ENCODE measurements at regions not wholly inside any gene's neighbourhood (a gene's known extent, or its start where the extent isn't known, plus 50 kb on each side); places are given as distances from the start of the nearest gene placed in this dataset.
"Not testable (repeated sequence)": the region's sequence is repeated elsewhere in the genome, so short reads cannot be mapped to it uniquely, and the experiment has no call there.

GRCh38 chr1:161454865-161455707 is 50.2 kb upstream of the FCGR2A start:
- H3K36me3 Mint-ChIP-seq; H3K9me3 Mint-ChIP-seq; DNase-seq (ENCODE audit: low spot score in 2 of 2); H3K27ac Mint-ChIP-seq: not testable (repeated sequence)
- ATAC-seq, result peak; percentile 34 to 42

DNA sequence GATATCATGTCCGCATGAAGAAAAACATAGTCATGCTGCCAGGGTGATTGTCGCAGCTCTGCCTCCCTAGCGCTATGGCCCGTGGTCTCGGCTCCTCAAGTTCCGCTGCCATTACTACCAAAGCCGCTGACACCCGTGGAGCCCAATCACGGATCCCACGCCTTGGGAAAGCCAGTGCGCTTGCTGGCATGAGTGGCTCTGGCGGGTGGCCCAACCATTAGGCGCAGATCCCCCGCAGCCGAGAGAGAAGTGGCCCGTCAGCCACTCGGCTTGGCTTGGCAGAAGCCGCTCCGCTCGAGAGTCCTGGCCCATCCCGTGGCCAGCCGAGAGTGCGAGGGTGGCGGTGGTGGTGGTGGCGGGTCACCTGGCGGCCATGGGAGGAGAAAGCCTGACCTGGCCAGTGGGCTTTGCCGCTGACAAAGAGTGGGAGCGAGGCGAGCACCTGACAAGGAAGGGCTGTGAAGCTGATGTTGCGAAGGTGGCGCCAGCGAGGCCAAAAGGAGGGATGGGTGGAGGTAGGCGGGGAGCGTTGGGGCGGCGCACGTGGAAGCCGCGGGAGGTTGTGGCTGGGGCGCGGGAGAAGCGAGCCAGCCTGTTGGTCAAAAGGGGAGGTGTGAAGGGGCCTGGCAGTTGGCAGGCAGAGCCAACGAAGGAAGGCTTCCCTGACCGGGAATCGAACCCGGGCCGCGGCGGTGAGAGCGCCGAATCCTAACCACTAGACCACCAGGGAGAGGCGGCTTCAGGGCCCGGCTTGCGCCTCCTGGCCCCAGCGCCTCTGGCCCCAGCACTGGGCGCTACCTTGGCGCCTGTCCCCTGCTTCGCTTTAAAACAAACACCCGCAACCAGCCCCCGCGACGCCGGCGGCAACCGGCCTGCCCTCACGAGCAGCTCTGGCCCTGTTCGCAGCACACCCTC is 51.0 kb upstream of the FCGR2A start:
- ATAC-seq (peak; percentile 77 to 81), DNase-seq (ENCODE audit: low spot score in 2 of 2) (peak in 1 of 2 donors; percentile 64)
- H3K9me3 Mint-ChIP-seq, H3K27ac Mint-ChIP-seq, H3K36me3 Mint-ChIP-seq: not testable (repeated sequence)

- DNase-seq (ENCODE audit: low spot score in 2 of 2); H3K36me3 Mint-ChIP-seq; ATAC-seq; H3K9me3 Mint-ChIP-seq; H3K27ac Mint-ChIP-seq: not testable (repeated sequence)
Observed at GRCh38 chr1:161451698-161452348, 53.4 kb upstream of the FCGR2A start.

GRCh38 chr1:161447760-161448332 is 57.4 kb upstream of the FCGR2A start:
- H3K36me3 Mint-ChIP-seq; DNase-seq (ENCODE audit: low spot score in 2 of 2); H3K27ac Mint-ChIP-seq; H3K9me3 Mint-ChIP-seq: not testable (repeated sequence)
- ATAC-seq, result peak; percentile 23 to 42

- H3K9me3 Mint-ChIP-seq; DNase-seq (ENCODE audit: low spot score in 2 of 2); H3K27ac Mint-ChIP-seq; H3K36me3 Mint-ChIP-seq: not testable (repeated sequence)
- peak; percentile 56 to 75 for ATAC-seq
Observed at GRCh38 chr1:161447040-161447759, 58.1 kb upstream of the FCGR2A start.

GRCh38 chr1:161444725-161445124 is 60.5 kb upstream of the FCGR2A start:
- not testable (repeated sequence) for ATAC-seq, H3K27ac Mint-ChIP-seq, H3K36me3 Mint-ChIP-seq, H3K9me3 Mint-ChIP-seq
- DNase-seq (ENCODE audit: low spot score in 2 of 2), result peak in 1 of 2 donors; percentile 70

DNA sequence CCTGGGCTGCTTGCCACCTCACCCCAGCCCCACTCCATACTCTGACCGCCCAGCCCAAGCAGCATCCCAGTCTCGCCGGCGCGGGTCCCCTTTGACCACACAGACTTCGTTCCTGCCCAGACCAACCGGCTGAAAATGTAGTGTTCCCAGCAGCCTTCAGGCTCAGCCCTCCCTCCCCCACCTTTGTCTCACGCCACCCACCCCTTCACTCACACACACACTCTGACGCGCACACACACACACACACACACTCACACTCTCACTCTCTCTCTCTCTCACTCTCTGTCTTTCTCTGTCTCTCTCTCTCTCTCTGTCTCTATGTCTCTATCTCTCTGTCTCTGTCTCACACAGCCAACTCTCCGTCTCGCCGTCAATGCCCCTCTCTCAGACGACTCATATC is 61.0 kb upstream of the FCGR2A start:
- H3K27ac Mint-ChIP-seq; DNase-seq (ENCODE audit: low spot score in 2 of 2); H3K9me3 Mint-ChIP-seq; ATAC-seq; H3K36me3 Mint-ChIP-seq: not testable (repeated sequence)

DNA sequence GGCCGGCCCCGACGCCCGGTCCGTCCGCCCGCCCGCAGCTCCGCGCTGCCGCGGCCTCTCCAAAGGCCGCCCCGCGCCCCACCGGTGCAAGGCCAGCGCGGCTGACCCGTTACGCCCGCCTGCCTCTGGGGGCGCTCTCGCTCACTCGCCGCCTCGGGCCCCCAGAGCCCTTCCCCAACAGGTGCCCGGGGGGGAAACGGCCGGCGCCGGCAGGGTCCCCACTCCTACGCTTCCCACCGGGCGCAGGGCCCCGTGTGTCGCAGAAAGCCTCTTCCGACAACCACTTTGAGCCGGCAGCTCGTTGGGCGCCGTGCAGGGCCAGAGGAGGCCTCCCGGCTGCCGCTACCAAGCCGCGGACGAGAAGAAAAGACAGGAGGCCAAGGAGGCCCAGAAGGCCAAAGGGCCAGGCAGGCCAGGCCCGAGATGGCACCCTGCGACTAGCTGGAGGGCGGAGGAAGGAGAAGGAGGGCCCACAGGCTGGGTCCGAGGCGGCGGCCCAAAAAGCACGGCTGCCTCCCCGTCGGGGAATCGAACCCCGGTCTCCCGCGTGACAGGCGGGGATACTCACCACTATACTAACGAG is 64.9 kb upstream of the FCGR2A start:
- Mint-ChIP-seq H3K27ac (peak overlapping the region; percentile 86 to 95), H3K9me3 (peaks cover 0 to 3% of the 10 kb centered on the region in 2 donors), H3K36me3 (peaks cover 4 to 20% of the 10 kb centered on the region in 2 donors)
- DNase-seq (ENCODE audit: low spot score in 2 of 2), result peak; percentile 76 to 84
- ATAC-seq, result peak; percentile 69 to 71

GRCh38 chr1:161439280-161440232 is 65.7 kb upstream of the FCGR2A start:
- Mint-ChIP-seq H3K36me3 (peaks cover 4 to 20% of the 10 kb centered on the region in 2 donors), H3K27ac (peak overlapping the region in 1 of 2 donors; percentile 29), H3K9me3 (peaks cover 0 to 3% of the 10 kb centered on the region in 2 donors)
- ATAC-seq (peak in 1 of 2 donors; percentile 44), DNase-seq (ENCODE audit: low spot score in 2 of 2) (peak; percentile 47 to 57)

GRCh38 chr1:161433191-161433590 is 65.5 kb upstream of the CFAP126 start:
- not testable (repeated sequence) for H3K9me3 Mint-ChIP-seq; ATAC-seq; H3K36me3 Mint-ChIP-seq; DNase-seq (ENCODE audit: low spot score in 2 of 2); H3K27ac Mint-ChIP-seq

GRCh38 chr1:161432091-161432490 is 64.4 kb upstream of the CFAP126 start:
- no peak for ATAC-seq
- Mint-ChIP-seq H3K9me3 (no peaks in the 10 kb centered on the region), H3K36me3 (peaks cover 0 to 5% of the 10 kb centered on the region in 2 donors), H3K27ac (no peak overlapping the region)
- no peak for DNase-seq (ENCODE audit: low spot score in 2 of 2)

DNA sequence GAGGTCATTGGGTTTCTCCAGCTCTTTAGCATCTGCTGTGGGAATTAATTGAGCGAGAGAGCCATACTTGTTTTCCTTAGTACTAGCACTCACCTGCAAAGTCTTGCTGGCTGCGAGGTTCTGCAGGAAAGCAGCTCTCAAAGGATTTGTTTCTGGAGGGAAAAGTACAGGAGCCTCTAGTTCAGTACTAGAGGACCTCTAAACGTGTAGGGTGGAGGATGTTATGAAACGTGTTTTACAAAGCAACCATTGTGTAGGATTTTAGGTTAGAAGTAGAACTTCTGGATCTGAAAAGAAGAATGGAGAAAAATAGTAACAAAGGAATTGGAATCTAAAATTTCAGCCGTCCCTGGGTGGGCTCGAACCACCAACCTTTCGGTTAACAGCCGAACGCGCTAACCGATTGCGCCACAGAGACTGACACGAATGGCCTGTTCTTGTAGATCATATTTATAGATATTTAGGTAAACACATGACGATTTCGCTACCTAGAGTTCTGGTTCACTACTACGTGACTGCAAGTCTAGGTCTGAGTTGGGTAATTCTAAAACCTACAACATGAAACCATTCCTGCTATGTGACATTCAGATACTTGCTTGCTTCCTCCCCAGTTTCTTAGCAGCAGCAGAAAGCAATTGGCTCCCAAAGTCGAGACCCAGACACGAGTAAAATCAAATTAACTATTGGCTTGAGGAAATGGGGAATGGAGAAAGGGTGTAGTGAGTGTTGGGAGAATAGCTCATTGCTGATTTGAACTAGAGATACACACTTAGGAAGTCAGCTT is 60.2 kb upstream of the CFAP126 start:
- peak in 1 of 2 donors; percentile 75 for ATAC-seq
- Mint-ChIP-seq H3K27ac (peak overlapping the region; percentile 50 to 93), H3K9me3 (no peaks in the 10 kb centered on the region), H3K36me3 (no peaks in the 10 kb centered on the region)
- peak in 1 of 2 donors; percentile 52 for DNase-seq (ENCODE audit: low spot score in 2 of 2)

GRCh38 chr1:161422914-161423313 is 55.2 kb upstream of the CFAP126 start:
- not testable (repeated sequence) for H3K27ac Mint-ChIP-seq; DNase-seq (ENCODE audit: low spot score in 2 of 2); ATAC-seq; H3K36me3 Mint-ChIP-seq; H3K9me3 Mint-ChIP-seq

- DNase-seq (ENCODE audit: low spot score in 2 of 2), result no peak
- Mint-ChIP-seq H3K36me3 (no peaks in the 10 kb centered on the region), H3K27ac (peak overlapping the region; percentile 93 to 99), H3K9me3 (no peaks in the 10 kb centered on the region)
- ATAC-seq, result no peak
Observed at GRCh38 chr1:161421456-161421855, 53.8 kb upstream of the CFAP126 start.
